Loucy (cell line): ENCODE measurements at regions not wholly inside any gene's neighbourhood (a gene's known extent, or its start where the extent isn't known, plus 50 kb on each side); places are given as distances from the start of the nearest gene placed in this dataset.

ENCODE experiments used
- EZH2phosphoT487 ChIP-seq: fragments of 200-600 bp; IDR thresholded peaks from 2 replicates; pipeline ENCODE4 v1.6.1; 2018; ENCODE audit warnings: antibody characterized with exemption, mild to moderate bottlenecking, moderate library complexity, borderline replicate concordance
- TF ChIP-seq, protein P1 (sequence below): fragments of 200-600 bp; sonication (generic); conservative IDR thresholded peaks from 2 replicates; pipeline ENCODE4 v1.5.1; 2014; ENCODE audit warnings: mild to moderate bottlenecking, antibody characterized with exemption, low read length

DNA sequence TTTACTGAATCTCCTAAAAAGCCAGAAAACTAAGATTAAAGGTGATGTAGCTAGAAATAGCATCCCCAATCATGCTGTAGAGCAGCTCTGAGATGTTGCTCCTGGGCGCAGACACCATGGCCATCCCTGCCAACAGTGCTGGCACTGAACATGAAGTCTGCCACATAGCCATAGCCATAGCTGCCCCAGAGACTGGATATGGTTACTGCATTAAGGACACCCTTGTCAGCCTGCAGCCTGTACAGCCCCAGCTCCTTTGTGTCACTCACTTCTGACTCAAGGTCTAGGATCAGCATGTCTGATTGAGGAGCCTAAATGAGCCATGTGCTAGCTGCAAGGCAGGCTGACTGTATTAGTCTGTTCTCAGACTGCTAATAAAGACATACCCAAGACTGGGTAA is 284.6 kb downstream of the RPS24 start:
- TF ChIP-seq, protein P1, sequence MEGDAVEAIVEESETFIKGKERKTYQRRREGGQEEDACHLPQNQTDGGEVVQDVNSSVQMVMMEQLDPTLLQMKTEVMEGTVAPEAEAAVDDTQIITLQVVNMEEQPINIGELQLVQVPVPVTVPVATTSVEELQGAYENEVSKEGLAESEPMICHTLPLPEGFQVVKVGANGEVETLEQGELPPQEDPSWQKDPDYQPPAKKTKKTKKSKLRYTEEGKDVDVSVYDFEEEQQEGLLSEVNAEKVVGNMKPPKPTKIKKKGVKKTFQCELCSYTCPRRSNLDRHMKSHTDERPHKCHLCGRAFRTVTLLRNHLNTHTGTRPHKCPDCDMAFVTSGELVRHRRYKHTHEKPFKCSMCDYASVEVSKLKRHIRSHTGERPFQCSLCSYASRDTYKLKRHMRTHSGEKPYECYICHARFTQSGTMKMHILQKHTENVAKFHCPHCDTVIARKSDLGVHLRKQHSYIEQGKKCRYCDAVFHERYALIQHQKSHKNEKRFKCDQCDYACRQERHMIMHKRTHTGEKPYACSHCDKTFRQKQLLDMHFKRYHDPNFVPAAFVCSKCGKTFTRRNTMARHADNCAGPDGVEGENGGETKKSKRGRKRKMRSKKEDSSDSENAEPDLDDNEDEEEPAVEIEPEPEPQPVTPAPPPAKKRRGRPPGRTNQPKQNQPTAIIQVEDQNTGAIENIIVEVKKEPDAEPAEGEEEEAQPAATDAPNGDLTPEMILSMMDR, result no peak
- no peak for TF ChIP-seq EZH2phosphoT487
